ENCODE measurements at regions not wholly inside any gene's neighbourhood (a gene's known extent, or its start where the extent isn't known, plus 50 kb on each side); places are given as distances from the start of the nearest gene placed in this dataset.

GRCh38 chr5:176727983-176728675 is 80.8 kb downstream of the TSPAN17 start:
- 94% methylated on average over 8 of the region's 15 CpGs for WGBS
- Histone ChIP-seq H3K27me3 (peaks cover 0 to 90% (median 6%) of the 10 kb centered on the region in 4 donors), H3K27ac (replicated peaks in 1 of 4) (no peak overlapping the region), H3K4me1 (no peaks in the 10 kb centered on the region), H3K36me3 (no peaks in the 10 kb centered on the region), H3K4me3 (no peak overlapping the region), H3K9me3 (peaks cover 0 to 9% (median 3%) of the 10 kb centered on the region in 4 donors)
- no peak for DNase-seq (ENCODE audit: extremely low spot score)
- intact Hi-C loops (cut with DNase I), result no loop called here
- TF ChIP-seq CTCF (IDR thresholded peaks at IDR 0.05) (no peak), EP300 (IDR thresholded peaks at IDR 0.05) (no peak), POLR2AphosphoS5 (IDR thresholded peaks at IDR 0.05) (no peak), POLR2A (IDR thresholded peaks at IDR 0.05; ENCODE audit: low read depth) (no peak)

GRCh38 chr5:176728831-176729251 is 81.5 kb upstream of the UNC5A start:
- no peak overlapping the region for H3K4me3 ChIP-seq
- peaks cover 0 to 9% (median 3%) of the 10 kb centered on the region in 4 donors for H3K9me3 ChIP-seq
- H3K27ac ChIP-seq (replicated peaks in 1 of 4), result no peak overlapping the region
- intact Hi-C loops (cut with DNase I), result no loop called here
- peaks cover 0 to 90% (median 9%) of the 10 kb centered on the region in 4 donors for H3K27me3 ChIP-seq
- DNase-seq (ENCODE audit: extremely low spot score), result no peak
- TF ChIP-seq POLR2AphosphoS5 (IDR thresholded peaks at IDR 0.05) (no peak), CTCF (IDR thresholded peaks at IDR 0.05) (no peak), POLR2A (IDR thresholded peaks at IDR 0.05; ENCODE audit: low read depth) (no peak), EP300 (IDR thresholded peaks at IDR 0.05) (no peak)
- WGBS, result 81% methylated on average over 11 of the region's 11 CpGs
- H3K4me1 ChIP-seq, result no peaks in the 10 kb centered on the region
- no peaks in the 10 kb centered on the region for H3K36me3 ChIP-seq

DNA sequence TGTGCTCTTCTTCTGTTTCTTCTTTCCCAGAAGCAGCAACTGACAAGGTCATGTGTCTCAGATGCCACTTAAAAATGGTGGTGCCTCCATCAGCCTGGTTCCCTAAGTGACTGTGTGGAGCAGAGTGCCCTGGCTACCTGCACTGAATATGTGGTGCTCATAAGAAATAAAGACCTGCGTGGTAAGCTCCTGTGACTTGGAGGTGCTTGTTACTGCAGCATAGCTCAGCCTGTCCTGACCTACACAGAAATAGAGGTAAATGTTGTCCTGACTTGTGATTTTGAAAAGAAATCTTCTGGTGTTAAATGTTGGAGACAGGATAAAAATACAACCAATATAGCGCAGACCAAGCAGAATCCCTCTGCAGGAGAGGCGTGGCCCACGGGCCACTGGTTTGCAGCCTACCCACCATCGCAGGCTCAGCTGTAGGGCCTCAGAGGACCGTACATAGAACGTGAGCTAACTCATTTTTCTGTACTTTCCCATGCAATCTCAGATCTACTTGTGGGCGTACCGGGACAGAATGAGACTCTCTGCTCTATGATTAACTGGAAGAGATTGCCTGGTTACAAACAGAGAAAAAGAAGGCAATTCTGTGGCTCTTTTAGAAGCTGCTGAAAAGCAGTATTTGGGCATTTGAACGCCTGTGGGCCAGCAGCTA is 79.4 kb upstream of the UNC5A start:
- Histone ChIP-seq H3K4me1 (no peaks in the 10 kb centered on the region), H3K27me3 (peaks cover 0 to 97% (median 9%) of the 10 kb centered on the region in 4 donors), H3K4me3 (no peak overlapping the region), H3K9me3 (peaks cover 0 to 9% (median 3%) of the 10 kb centered on the region in 4 donors), H3K27ac (replicated peaks in 1 of 4) (no peak overlapping the region), H3K36me3 (no peaks in the 10 kb centered on the region)
- intact Hi-C loops (cut with DNase I), result no loop called here
- WGBS, result 95% methylated on average over 10 of the region's 10 CpGs
- no peak for DNase-seq (ENCODE audit: extremely low spot score)
- no peak for TF ChIP-seq POLR2A (IDR thresholded peaks at IDR 0.05; ENCODE audit: low read depth)
- TF ChIP-seq CTCF (IDR thresholded peaks at IDR 0.05), result no peak
- no peak for TF ChIP-seq POLR2AphosphoS5 (IDR thresholded peaks at IDR 0.05)
- no peak for TF ChIP-seq EP300 (IDR thresholded peaks at IDR 0.05)

- Histone ChIP-seq H3K4me3 (no peak overlapping the region), H3K4me1 (no peaks in the 10 kb centered on the region), H3K27me3 (peaks cover 0 to 97% (median 9%) of the 10 kb centered on the region in 4 donors), H3K36me3 (no peaks in the 10 kb centered on the region), H3K9me3 (peaks cover 0 to 9% (median 3%) of the 10 kb centered on the region in 4 donors), H3K27ac (replicated peaks in 1 of 4) (no peak overlapping the region)
- TF ChIP-seq POLR2AphosphoS5 (IDR thresholded peaks at IDR 0.05) (no peak), POLR2A (IDR thresholded peaks at IDR 0.05; ENCODE audit: low read depth) (no peak), EP300 (IDR thresholded peaks at IDR 0.05) (no peak), CTCF (IDR thresholded peaks at IDR 0.05) (no peak)
- no peak for DNase-seq (ENCODE audit: extremely low spot score)
- intact Hi-C loops (cut with DNase I), result no loop called here
- 49% methylated on average over 7 of the region's 7 CpGs for WGBS
These were observed 78.7 kb upstream of the UNC5A start for GRCh38 chr5:176731506-176732160.

Data from esophagus muscularis mucosa (tissue), 4 donors.